Suprapubic skin (tissue), 4 donors: ENCODE measurements at regions not wholly inside any gene's neighbourhood (a gene's known extent, or its start where the extent isn't known, plus 50 kb on each side); places are given as distances from the start of the nearest gene placed in this dataset.
"Not testable (repeated sequence)": the region's sequence is repeated elsewhere in the genome, so short reads cannot be mapped to it uniquely, and the experiment has no call there.

ENCODE experiments used
- DNase-seq, 2 donors: peaks; one replicate each; pipeline ENCODE4 v3.0.0-alpha.2; 2019; ENCODE audit warnings: low spot score in 2 of 2
- H3K27ac ChIP-seq: fragments of 200-600 bp; sonication (generic); one replicate; pipeline ENCODE4 v1.5.1; 2019
- H3K27me3 ChIP-seq: fragments of 200-600 bp; sonication (generic); one replicate; pipeline ENCODE4 v1.5.1; 2019
- H3K36me3 ChIP-seq: fragments of 200-600 bp; sonication (generic); one replicate; pipeline ENCODE4 v1.5.1; 2019
- H3K4me1 ChIP-seq: fragments of 200-600 bp; sonication (generic); one replicate; pipeline ENCODE4 v1.5.1; 2019
- H3K4me3 ChIP-seq: fragments of 200-600 bp; sonication (generic); one replicate; pipeline ENCODE4 v1.5.1; 2019; ENCODE audit warnings: mild to moderate bottlenecking
- H3K9me3 ChIP-seq: fragments of 200-600 bp; sonication (generic); one replicate; pipeline ENCODE4 v1.5.1; 2019
- CTCF ChIP-seq, 2 donors: fragments of 200-600 bp in 1 of 2; fragments of 450-650 bp in 1 of 2; sonication (generic) in 1 of 2; IDR thresholded peaks; one replicate each; pipeline ENCODE4 v1.5.1; 2016 to 2019; ENCODE audit warnings: antibody characterized with exemption in 2 of 2, mild to moderate bottlenecking in 1 of 2, moderate library complexity in 1 of 2
- EP300 ChIP-seq: sonication (generic); formaldehyde crosslinking; IDR thresholded peaks from one replicate; pipeline ENCODE4 v1.6.1; 2017; ENCODE audit warnings: antibody characterized with exemption
- POLR2A ChIP-seq, 2 donors: fragments of 450-650 bp; IDR thresholded peaks; one replicate each; pipeline ENCODE4 v1.6.1; 2017; ENCODE audit warnings: antibody characterized with exemption in 2 of 2, mild to moderate bottlenecking in 2 of 2, moderate library complexity in 2 of 2
- POLR2AphosphoS5 ChIP-seq, 3 donors: sonication (generic); formaldehyde crosslinking; IDR thresholded peaks; one replicate each; pipeline ENCODE4 v1.6.1; 2017; ENCODE audit warnings: antibody characterized with exemption in 3 of 3
- WGBS: methylation state at CpG from one replicate; pipeline ENCODE4 v1.1.5; 2018; 5-methylcytosine and 5-hydroxymethylcytosine counted together

- no peak for TF ChIP-seq POLR2A (IDR thresholded peaks at IDR 0.05)
- TF ChIP-seq EP300 = no peak
- TF ChIP-seq CTCF (IDR thresholded peaks at IDR 0.05) = no peak
- TF ChIP-seq POLR2AphosphoS5 (IDR thresholded peaks at IDR 0.05) = no peak
- DNase-seq = no peak
- Histone ChIP-seq H3K27me3 (no peaks in the 10 kb centered on the region), H3K4me3 (no peak overlapping the region), H3K9me3 (no peaks in the 10 kb centered on the region), H3K27ac (no peak overlapping the region), H3K4me1 (no peaks in the 10 kb centered on the region), H3K36me3 (no peaks in the 10 kb centered on the region)
- 90% methylated on average over 3 of the region's 3 CpGs for WGBS
Observed at GRCh38 chr9:78112406-78112805, 80.8 kb upstream of the GNAQ start.

DNA sequence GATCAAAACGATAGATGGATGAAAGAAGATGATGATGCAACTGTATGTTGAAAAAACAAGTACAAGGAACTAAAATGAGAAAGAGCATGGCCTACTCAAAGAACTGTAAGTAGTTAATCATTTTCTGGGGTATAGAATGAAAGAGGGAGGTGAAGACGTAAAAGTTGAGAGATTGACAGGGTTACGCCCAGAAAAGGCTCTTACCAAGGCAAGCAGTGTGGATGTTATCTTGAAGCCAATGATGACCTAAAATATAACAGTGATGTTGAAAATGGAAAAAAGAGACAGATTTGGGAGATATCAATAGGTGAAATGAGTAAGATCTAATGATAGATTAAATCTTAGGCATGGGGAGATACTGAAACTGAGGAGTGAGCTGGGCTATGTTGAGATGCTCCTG lies 80.4 kb upstream of the GNAQ start:
- DNase-seq = no peak
- no peaks in the 10 kb centered on the region for H3K36me3 ChIP-seq
- H3K4me3 ChIP-seq = no peak overlapping the region
- no peaks in the 10 kb centered on the region for H3K27me3 ChIP-seq
- no peak overlapping the region for H3K27ac ChIP-seq
- 88% methylated on average over 3 of the region's 3 CpGs for WGBS
- H3K4me1 ChIP-seq = no peaks in the 10 kb centered on the region
- H3K9me3 ChIP-seq = no peaks in the 10 kb centered on the region
- TF ChIP-seq POLR2A (IDR thresholded peaks at IDR 0.05) = no peak
- no peak for TF ChIP-seq POLR2AphosphoS5 (IDR thresholded peaks at IDR 0.05)
- TF ChIP-seq EP300 = no peak
- no peak for TF ChIP-seq CTCF (IDR thresholded peaks at IDR 0.05)

DNA sequence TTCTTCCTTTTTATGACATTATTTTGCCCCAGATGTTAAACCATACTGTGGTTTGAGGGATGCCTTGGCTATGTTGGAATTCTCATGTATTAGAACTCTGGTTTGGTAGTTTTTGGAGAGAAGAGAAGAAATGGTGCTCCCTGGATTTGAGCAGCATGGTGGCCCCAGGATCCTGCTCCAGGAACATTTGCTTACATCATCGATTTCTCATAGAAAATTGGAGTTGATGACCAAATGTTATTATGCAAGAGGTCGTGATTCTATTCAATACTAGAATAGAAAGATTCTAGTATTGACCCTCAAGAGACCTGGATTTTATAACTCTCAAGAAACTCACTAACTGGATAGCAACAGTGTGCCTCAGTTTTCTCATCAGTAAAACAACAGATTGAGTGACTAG lies 77.5 kb upstream of the GNAQ start:
- TF ChIP-seq POLR2AphosphoS5 (IDR thresholded peaks at IDR 0.05) (no peak), CTCF (IDR thresholded peaks at IDR 0.05) (no peak), EP300 (no peak), POLR2A (IDR thresholded peaks at IDR 0.05) (no peak)
- Histone ChIP-seq H3K9me3 (no peaks in the 10 kb centered on the region), H3K36me3 (no peaks in the 10 kb centered on the region), H3K27me3 (no peaks in the 10 kb centered on the region), H3K4me1 (no peaks in the 10 kb centered on the region), H3K4me3 (no peak overlapping the region), H3K27ac (no peak overlapping the region)
- WGBS = 82% methylated on average over 2 of the region's 2 CpGs
- DNase-seq = no peak

GRCh38 chr9:78106586-78106985 lies 75.0 kb upstream of the GNAQ start:
- not testable (repeated sequence) for H3K4me1 ChIP-seq, H3K27ac ChIP-seq, H3K36me3 ChIP-seq, H3K9me3 ChIP-seq, DNase-seq, H3K4me3 ChIP-seq, H3K27me3 ChIP-seq
- WGBS = 92% methylated on average over 8 of the region's 8 CpGs

GRCh38 chr9:78103971-78104433 lies 72.4 kb upstream of the GNAQ start:
- no peaks in the 10 kb centered on the region for H3K27me3 ChIP-seq

More at GRCh38 chr9:78103971-78104433, 72.4 kb upstream of the GNAQ start:
- Histone ChIP-seq H3K9me3 (no peaks in the 10 kb centered on the region), H3K4me3 (no peak overlapping the region), H3K36me3 (no peaks in the 10 kb centered on the region), H3K27ac (no peak overlapping the region), H3K4me1 (no peaks in the 10 kb centered on the region)
- no peak for DNase-seq
- TF ChIP-seq POLR2AphosphoS5 (IDR thresholded peaks at IDR 0.05) = no peak
- no peak for TF ChIP-seq EP300
- TF ChIP-seq CTCF (IDR thresholded peaks at IDR 0.05) = no peak
- no peak for TF ChIP-seq POLR2A (IDR thresholded peaks at IDR 0.05)
- WGBS = 76% methylated on average over 6 of the region's 6 CpGs
